Hepatocyte (in vitro differentiated cells): ENCODE measurements at regions not wholly inside any gene's neighbourhood (a gene's known extent, or its start where the extent isn't known, plus 50 kb on each side); places are given as distances from the start of the nearest gene placed in this dataset.
"Not testable (repeated sequence)": the region's sequence is repeated elsewhere in the genome, so short reads cannot be mapped to it uniquely, and the experiment has no call there.

Experiments used
- CTCF ChIP-seq: fragments of 200-600 bp; sonication (generic); IDR thresholded peaks from 2 replicates; pipeline ENCODE4 v1.5.1; 2016; ENCODE audit warnings: antibody characterized with exemption, mild to moderate bottlenecking; ENCODE audit not compliant: poor library complexity
- EZH2 ChIP-seq: fragments of 200-600 bp; sonication (generic); IDR thresholded peaks from 2 replicates; pipeline ENCODE4 v1.6.1; 2016; ENCODE audit warnings: antibody characterized with exemption, mild to moderate bottlenecking, borderline replicate concordance
- EZH2phosphoT487 ChIP-seq: fragments of 200-600 bp; sonication (generic); IDR thresholded peaks from one replicate; pipeline ENCODE4 v1.6.1; 2018; ENCODE audit warnings: antibody characterized with exemption, mild to moderate bottlenecking, low read depth, moderate library complexity; ENCODE audit not compliant: unreplicated experiment, severe bottlenecking

GRCh38 chr21:32968103-32968502 lies 57.6 kb upstream of the OLIG2 start:
- not testable (repeated sequence) for TF ChIP-seq EZH2, CTCF, EZH2phosphoT487
